ENCODE measurements at regions not wholly inside any gene's neighbourhood (a gene's known extent, or its start where the extent isn't known, plus 50 kb on each side); places are given as distances from the start of the nearest gene placed in this dataset.

- DNase-seq (ENCODE audit: low spot score): no peak
These were observed 211.2 kb downstream of the NUAK1 start for GRCh38 chr12:105927564-105927963.

GRCh38 chr12:105928436-105928835 lies 210.3 kb downstream of the NUAK1 start:
- DNase-seq (ENCODE audit: low spot score): no peak

- DNase-seq (ENCODE audit: low spot score): no peak
These were observed 209.6 kb downstream of the NUAK1 start for GRCh38 chr12:105929192-105929591.

- no peak for DNase-seq (ENCODE audit: low spot score)
These were observed 207.9 kb downstream of the NUAK1 start for GRCh38 chr12:105930557-105931503.

- no peak for DNase-seq (ENCODE audit: low spot score)
These were observed 206.8 kb downstream of the NUAK1 start for GRCh38 chr12:105931762-105932570.

- peak; percentile 88 for DNase-seq (ENCODE audit: low spot score)
These were observed 204.8 kb downstream of the NUAK1 start for GRCh38 chr12:105933671-105934665.

- no peak for DNase-seq (ENCODE audit: low spot score)
These were observed 203.6 kb downstream of the NUAK1 start for GRCh38 chr12:105935106-105935505.

- DNase-seq (ENCODE audit: low spot score): peak; percentile 68
These were observed 202.8 kb downstream of the NUAK1 start for GRCh38 chr12:105935981-105936380.

- DNase-seq (ENCODE audit: low spot score): peak; percentile 48
These were observed 202.3 kb downstream of the NUAK1 start for GRCh38 chr12:105936496-105936895.

- DNase-seq (ENCODE audit: low spot score): no peak
These were observed 201.7 kb downstream of the NUAK1 start for GRCh38 chr12:105937009-105937408.

GRCh38 chr12:105939181-105939721 lies 199.5 kb downstream of the NUAK1 start:
- DNase-seq (ENCODE audit: low spot score): no peak

- DNase-seq (ENCODE audit: low spot score): no peak
These were observed 196.5 kb downstream of the NUAK1 start for GRCh38 chr12:105942281-105942680.

GRCh38 chr12:105943525-105943924 lies 195.2 kb downstream of the NUAK1 start:
- no peak for DNase-seq (ENCODE audit: low spot score)

- DNase-seq (ENCODE audit: low spot score): no peak
These were observed 194.1 kb downstream of the NUAK1 start for GRCh38 chr12:105944628-105945027.

GRCh38 chr12:105945880-105946279 lies 192.9 kb downstream of the NUAK1 start:
- DNase-seq (ENCODE audit: low spot score): no peak

GRCh38 chr12:105946493-105946901 lies 192.3 kb downstream of the NUAK1 start:
- DNase-seq (ENCODE audit: low spot score): no peak

- DNase-seq (ENCODE audit: low spot score): peak; percentile 52
These were observed 190.8 kb downstream of the NUAK1 start for GRCh38 chr12:105947906-105948305.

- peak; percentile 79 for DNase-seq (ENCODE audit: low spot score)
These were observed 190.4 kb downstream of the NUAK1 start for GRCh38 chr12:105948331-105948730.

GRCh38 chr12:105949391-105949790 lies 189.4 kb downstream of the NUAK1 start:
- no peak for DNase-seq (ENCODE audit: low spot score)

GRCh38 chr12:105951732-105952131 lies 187.0 kb downstream of the NUAK1 start:
- no peak for DNase-seq (ENCODE audit: low spot score)

Measured in cerebellar cortex (tissue), 1 donor.